Cerebellar nuclear complex (tissue), 1 donor: ENCODE measurements at regions not wholly inside any gene's neighbourhood (a gene's known extent, or its start where the extent isn't known, plus 50 kb on each side); places are given as distances from the start of the nearest gene placed in this dataset.

Source experiments
- DNase-seq, 2 experiments: peaks; one replicate each; lab custom pipeline; 2025; lab: John Stamatoyannopoulos, UW

GRCh38 chr21:43302769-43303168, 124.2 kb downstream of the SIK1 start:
- DNase-seq = no peak

- no peak for DNase-seq
Observed at GRCh38 chr21:43302062-43302700, 124.8 kb downstream of the SIK1 start.

GRCh38 chr21:43301409-43302061, 125.4 kb downstream of the SIK1 start:
- no peak for DNase-seq

- DNase-seq = no peak
Observed at GRCh38 chr21:43300496-43301408, 126.2 kb downstream of the SIK1 start.

- DNase-seq = no peak
Observed at GRCh38 chr21:43299441-43300277, 127.3 kb downstream of the SIK1 start.

GRCh38 chr21:43298546-43299440, 128.1 kb downstream of the SIK1 start:
- DNase-seq = no peak

GRCh38 chr21:43297989-43298388, 128.9 kb downstream of the SIK1 start:
- DNase-seq = no peak

- DNase-seq = no peak
Observed at GRCh38 chr21:43297391-43297981, 128.7 kb downstream of the CRYAA start.

- DNase-seq = no peak
Observed at GRCh38 chr21:43295066-43295958, 126.5 kb downstream of the CRYAA start.

- DNase-seq = no peak
Observed at GRCh38 chr21:43294194-43294902, 125.5 kb downstream of the CRYAA start.

- DNase-seq = no peak
Observed at GRCh38 chr21:43292866-43293142, 124.0 kb downstream of the CRYAA start.

GRCh38 chr21:43292041-43292865, 123.4 kb downstream of the CRYAA start:
- DNase-seq = no peak

GRCh38 chr21:43291347-43291950, 122.6 kb downstream of the CRYAA start:
- no peak for DNase-seq

- no peak for DNase-seq
Observed at GRCh38 chr21:43290421-43291346, 121.9 kb downstream of the CRYAA start.

- no peak for DNase-seq
Observed at GRCh38 chr21:43289966-43290365, 121.2 kb downstream of the CRYAA start.

- no peak for DNase-seq
Observed at GRCh38 chr21:43289442-43289841, 120.6 kb downstream of the CRYAA start.
